ENCODE measurements at regions not wholly inside any gene's neighbourhood (a gene's known extent, or its start where the extent isn't known, plus 50 kb on each side); places are given as distances from the start of the nearest gene placed in this dataset.

DNA sequence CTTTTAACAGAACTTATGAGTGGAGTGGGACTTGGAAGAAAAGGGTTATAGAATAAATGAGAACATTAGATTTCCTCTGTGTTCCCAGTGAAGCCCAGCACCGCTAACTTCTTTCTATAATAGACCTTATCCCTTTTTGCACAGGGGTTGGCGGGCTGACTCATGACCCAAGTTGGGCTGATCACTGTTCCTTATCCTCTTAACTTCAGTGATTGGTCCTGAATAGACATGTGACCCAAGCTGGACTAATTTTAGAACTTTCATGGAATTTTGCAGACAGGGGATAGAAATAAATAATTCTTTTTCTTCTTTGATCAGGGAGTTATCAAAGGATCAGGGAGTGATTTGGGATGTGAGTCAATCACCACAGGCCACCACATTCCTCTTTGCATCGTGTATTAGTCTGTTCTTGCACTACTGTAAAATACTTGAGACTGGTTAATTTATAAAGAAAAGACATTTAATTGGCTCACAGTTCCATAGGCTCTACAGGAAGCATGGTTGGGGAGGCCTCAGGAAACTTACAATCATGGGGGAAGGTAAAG, 75.9 kb downstream of the UCHL1 start:
- TF ChIP-seq, protein P1, sequence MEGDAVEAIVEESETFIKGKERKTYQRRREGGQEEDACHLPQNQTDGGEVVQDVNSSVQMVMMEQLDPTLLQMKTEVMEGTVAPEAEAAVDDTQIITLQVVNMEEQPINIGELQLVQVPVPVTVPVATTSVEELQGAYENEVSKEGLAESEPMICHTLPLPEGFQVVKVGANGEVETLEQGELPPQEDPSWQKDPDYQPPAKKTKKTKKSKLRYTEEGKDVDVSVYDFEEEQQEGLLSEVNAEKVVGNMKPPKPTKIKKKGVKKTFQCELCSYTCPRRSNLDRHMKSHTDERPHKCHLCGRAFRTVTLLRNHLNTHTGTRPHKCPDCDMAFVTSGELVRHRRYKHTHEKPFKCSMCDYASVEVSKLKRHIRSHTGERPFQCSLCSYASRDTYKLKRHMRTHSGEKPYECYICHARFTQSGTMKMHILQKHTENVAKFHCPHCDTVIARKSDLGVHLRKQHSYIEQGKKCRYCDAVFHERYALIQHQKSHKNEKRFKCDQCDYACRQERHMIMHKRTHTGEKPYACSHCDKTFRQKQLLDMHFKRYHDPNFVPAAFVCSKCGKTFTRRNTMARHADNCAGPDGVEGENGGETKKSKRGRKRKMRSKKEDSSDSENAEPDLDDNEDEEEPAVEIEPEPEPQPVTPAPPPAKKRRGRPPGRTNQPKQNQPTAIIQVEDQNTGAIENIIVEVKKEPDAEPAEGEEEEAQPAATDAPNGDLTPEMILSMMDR (IDR thresholded peaks at IDR 0.05 in 4 of 5, conservative IDR thresholded peaks at IDR 0.05 in 1 of 5): no peak
- no peak for TF ChIP-seq POLR2A (IDR thresholded peaks at IDR 0.05)

Data from gastrocnemius medialis (tissue), 4 donors.